ENCODE measurements at regions not wholly inside any gene's neighbourhood (a gene's known extent, or its start where the extent isn't known, plus 50 kb on each side); places are given as distances from the start of the nearest gene placed in this dataset.

- peaks cover 0 to 8% (median 0%) of the 10 kb centered on the region in 4 donors for H3K4me1 ChIP-seq
- no peak for TF ChIP-seq POLR2A (IDR thresholded peaks at IDR 0.05)
- TF ChIP-seq EP300 (IDR thresholded peaks at IDR 0.05) = no peak
- no peak for TF ChIP-seq CTCF (IDR thresholded peaks at IDR 0.05)
- DNase-seq (ENCODE audit: low spot score in 2 of 2) = no peak
- no peaks in the 10 kb centered on the region for H3K27me3 ChIP-seq
- 81 to 92% methylated on average over 3 of the region's 3 CpGs for WGBS, 2 donors
- no peaks in the 10 kb centered on the region for H3K9me3 ChIP-seq
- H3K36me3 ChIP-seq = no peaks in the 10 kb centered on the region
- no peak overlapping the region for H3K4me3 ChIP-seq
- H3K27ac ChIP-seq = no peak overlapping the region
Measured at GRCh38 chr3:161555320-161555719, 58.7 kb downstream of the OTOL1 start.

GRCh38 chr3:161556533-161556932 is 59.9 kb downstream of the OTOL1 start:
- TF ChIP-seq CTCF (IDR thresholded peaks at IDR 0.05) = no peak
- TF ChIP-seq POLR2A (IDR thresholded peaks at IDR 0.05) = no peak
- TF ChIP-seq EP300 (IDR thresholded peaks at IDR 0.05) = no peak
- peaks cover 0 to 13% (median 0%) of the 10 kb centered on the region in 4 donors for H3K4me1 ChIP-seq
- no peak overlapping the region for H3K4me3 ChIP-seq
- no peak for DNase-seq (ENCODE audit: low spot score in 2 of 2)
- no peak overlapping the region for H3K27ac ChIP-seq
- H3K9me3 ChIP-seq = no peaks in the 10 kb centered on the region
- WGBS, 2 donors = 68 to 73% methylated on average over 3 of the region's 3 CpGs
- H3K27me3 ChIP-seq = no peaks in the 10 kb centered on the region
- H3K36me3 ChIP-seq = no peaks in the 10 kb centered on the region

- no peaks in the 10 kb centered on the region for H3K27me3 ChIP-seq
- H3K9me3 ChIP-seq = no peaks in the 10 kb centered on the region
- H3K27ac ChIP-seq = no peak overlapping the region
- no peaks in the 10 kb centered on the region for H3K36me3 ChIP-seq
- H3K4me3 ChIP-seq = no peak overlapping the region
- 39 to 64% methylated on average over 1 of the region's 1 CpG for WGBS, 2 donors
- no peak for DNase-seq (ENCODE audit: low spot score in 2 of 2)
- TF ChIP-seq POLR2A (IDR thresholded peaks at IDR 0.05) = no peak
- no peak for TF ChIP-seq EP300 (IDR thresholded peaks at IDR 0.05)
- no peak for TF ChIP-seq CTCF (IDR thresholded peaks at IDR 0.05)
- H3K4me1 ChIP-seq = peaks cover 0 to 13% (median 0%) of the 10 kb centered on the region in 4 donors
Measured at GRCh38 chr3:161556941-161557340, 60.3 kb downstream of the OTOL1 start.

GRCh38 chr3:161557445-161558150 is 61.0 kb downstream of the OTOL1 start:
- Histone ChIP-seq H3K9me3 (no peaks in the 10 kb centered on the region), H3K27me3 (no peaks in the 10 kb centered on the region), H3K4me3 (no peak overlapping the region), H3K4me1 (peaks cover 0 to 13% (median 0%) of the 10 kb centered on the region in 4 donors), H3K36me3 (no peaks in the 10 kb centered on the region), H3K27ac (no peak overlapping the region)
- no peak for TF ChIP-seq EP300 (IDR thresholded peaks at IDR 0.05)
- TF ChIP-seq CTCF (IDR thresholded peaks at IDR 0.05) = no peak
- no peak for TF ChIP-seq POLR2A (IDR thresholded peaks at IDR 0.05)
- 59 to 60% methylated on average over 5 of the region's 5 CpGs for WGBS, 2 donors
- no peak for DNase-seq (ENCODE audit: low spot score in 2 of 2)

GRCh38 chr3:161558236-161558635 is 61.6 kb downstream of the OTOL1 start:
- peaks cover 0 to 13% (median 0%) of the 10 kb centered on the region in 4 donors for H3K4me1 ChIP-seq
- no peaks in the 10 kb centered on the region for H3K36me3 ChIP-seq
- H3K9me3 ChIP-seq = no peaks in the 10 kb centered on the region
- no peak for TF ChIP-seq CTCF (IDR thresholded peaks at IDR 0.05)
- no peak for TF ChIP-seq POLR2A (IDR thresholded peaks at IDR 0.05)
- WGBS, 2 donors = 61 to 74% methylated on average over 4 of the region's 4 CpGs
- no peak for DNase-seq (ENCODE audit: low spot score in 2 of 2)
- no peak overlapping the region for H3K4me3 ChIP-seq
- no peaks in the 10 kb centered on the region for H3K27me3 ChIP-seq
- no peak overlapping the region for H3K27ac ChIP-seq

Data from tibial nerve (tissue), 4 donors.